Thyroid gland (tissue), 4 donors: ENCODE measurements at regions not wholly inside any gene's neighbourhood (a gene's known extent, or its start where the extent isn't known, plus 50 kb on each side); places are given as distances from the start of the nearest gene placed in this dataset.

Experiments
- DNase-seq, 2 donors: peaks; one replicate each; pipeline ENCODE4 v3.0.0-alpha.2; 2019
- H3K27ac ChIP-seq, 3 donors: fragments of 200-600 bp; sonication (generic); 1 replicate in 2 of 3; 2 replicates in 1 of 3; pipeline ENCODE4 v1.5.1; 2016 to 2019; ENCODE audit warnings: mild to moderate bottlenecking in 1 of 3, moderate library complexity in 1 of 3
- H3K27me3 ChIP-seq: fragments of 200-600 bp; sonication (generic); one replicate; pipeline ENCODE4 v1.5.1; 2019
- H3K36me3 ChIP-seq, 2 donors: fragments of 200-600 bp; sonication (generic); one replicate each; pipeline ENCODE4 v1.5.1; 2016 to 2019
- H3K4me1 ChIP-seq, 2 donors: fragments of 200-600 bp; sonication (generic); one replicate each; pipeline ENCODE4 v1.5.1; 2017 to 2019
- H3K4me3 ChIP-seq, 3 donors: fragments of 200-600 bp; sonication (generic); replicated peaks in 1 of 3; 1 replicate in 2 of 3; 2 replicates in 1 of 3; pipeline ENCODE4 v1.5.1; 2016; ENCODE audit warnings: mild to moderate bottlenecking in 1 of 3
- H3K9me3 ChIP-seq: fragments of 200-600 bp; sonication (generic); one replicate; pipeline ENCODE4 v1.5.1; 2017
- CTCF ChIP-seq, 6 experiments: fragments of 200-600 bp in 3 of 6; fragments of 450-650 bp in 3 of 6; sonication (generic) in 3 of 6; IDR thresholded peaks; one replicate each; pipeline ENCODE4 v1.5.1; 2016 to 2019; ENCODE audit warnings: antibody characterized with exemption in 6 of 6, mild to moderate bottlenecking in 2 of 6, inconsistent platforms in 1 of 6, moderate library complexity in 1 of 6
- POLR2A ChIP-seq, 2 donors: fragments of 450-650 bp; IDR thresholded peaks; one replicate each; pipeline ENCODE4 v1.6.1; 2017; ENCODE audit warnings: antibody characterized with exemption in 2 of 2, mild to moderate bottlenecking in 2 of 2, moderate library complexity in 1 of 2
- WGBS, 2 donors: methylation state at CpG; one replicate each; pipeline ENCODE4 v1.1.5; 2017; 5-methylcytosine and 5-hydroxymethylcytosine counted together
- intact Hi-C: fragments of 100-400 bp; cut with DNase I; formaldehyde crosslinking; loops from one replicate; pipeline ENCODE4 v1.15.1; 2023

- Histone ChIP-seq H3K4me3 (no peak overlapping the region), H3K9me3 (no peaks in the 10 kb centered on the region), H3K27me3 (no peaks in the 10 kb centered on the region), H3K27ac (no peak overlapping the region), H3K36me3 (no peaks in the 10 kb centered on the region), H3K4me1 (no peaks in the 10 kb centered on the region)
- no peak for TF ChIP-seq CTCF (IDR thresholded peaks at IDR 0.05)
- no peak for TF ChIP-seq POLR2A (IDR thresholded peaks at IDR 0.05)
- intact Hi-C loops = no loop called here
- no peak for DNase-seq
- WGBS, 2 donors = 80 to 83% methylated on average over 1 to 6 of the region's 7 CpGs
Observed at GRCh38 chrX:127306262-127306661, 486.7 kb downstream of the PRR32 start.

GRCh38 chrX:127313635-127314034, 494.1 kb downstream of the PRR32 start:
- Histone ChIP-seq H3K27me3 (no peaks in the 10 kb centered on the region), H3K9me3 (no peaks in the 10 kb centered on the region), H3K36me3 (no peaks in the 10 kb centered on the region), H3K4me3 (no peak overlapping the region), H3K4me1 (no peaks in the 10 kb centered on the region), H3K27ac (no peak overlapping the region)
- no peak for TF ChIP-seq CTCF (IDR thresholded peaks at IDR 0.05)
- TF ChIP-seq POLR2A (IDR thresholded peaks at IDR 0.05) = no peak
- intact Hi-C loops = no loop called here
- DNase-seq = no peak
- WGBS, 2 donors = 76 to 92% methylated on average over 1 of the region's 1 CpG

- Histone ChIP-seq H3K9me3 (no peaks in the 10 kb centered on the region), H3K36me3 (no peaks in the 10 kb centered on the region), H3K4me1 (no peaks in the 10 kb centered on the region), H3K4me3 (no peak overlapping the region), H3K27ac (no peak overlapping the region), H3K27me3 (no peaks in the 10 kb centered on the region)
- no peak for TF ChIP-seq POLR2A (IDR thresholded peaks at IDR 0.05)
- TF ChIP-seq CTCF (IDR thresholded peaks at IDR 0.05) = no peak
- intact Hi-C loops = no loop called here
- WGBS, 2 donors = 74 to 80% methylated on average over 2 of the region's 2 CpGs
- DNase-seq = no peak
Observed at GRCh38 chrX:127317159-127317558, 497.6 kb downstream of the PRR32 start.

GRCh38 chrX:127324128-127324527, 504.6 kb downstream of the PRR32 start:
- DNase-seq = no peak
- Histone ChIP-seq H3K27me3 (no peaks in the 10 kb centered on the region), H3K36me3 (no peaks in the 10 kb centered on the region), H3K9me3 (no peaks in the 10 kb centered on the region), H3K27ac (no peak overlapping the region), H3K4me1 (no peaks in the 10 kb centered on the region), H3K4me3 (no peak overlapping the region)
- 95 to 96% methylated on average over 4 of the region's 4 CpGs for WGBS, 2 donors
- intact Hi-C loops = no loop called here
- TF ChIP-seq CTCF (IDR thresholded peaks at IDR 0.05) (no peak), POLR2A (IDR thresholded peaks at IDR 0.05) (no peak)
